ENCODE measurements at regions not wholly inside any gene's neighbourhood (a gene's known extent, or its start where the extent isn't known, plus 50 kb on each side); places are given as distances from the start of the nearest gene placed in this dataset.

- DNase-seq, result no peak
Observed at GRCh38 chr11:119807402-119807801, 78.4 kb upstream of the NECTIN1 start.

- DNase-seq, result no peak
Observed at GRCh38 chr11:119806064-119806915, 77.3 kb upstream of the NECTIN1 start.

- DNase-seq, result no peak
Observed at GRCh38 chr11:119805663-119806062, 76.7 kb upstream of the NECTIN1 start.

GRCh38 chr11:119804698-119805097 is 75.7 kb upstream of the NECTIN1 start:
- no peak for DNase-seq

GRCh38 chr11:119803726-119804294 is 74.8 kb upstream of the NECTIN1 start:
- DNase-seq, result no peak

GRCh38 chr11:119803139-119803538 is 74.1 kb upstream of the NECTIN1 start:
- DNase-seq, result no peak

GRCh38 chr11:119802670-119803069 is 73.7 kb upstream of the NECTIN1 start:
- no peak for DNase-seq

GRCh38 chr11:119800619-119801018 is 71.6 kb upstream of the NECTIN1 start:
- no peak for DNase-seq

GRCh38 chr11:119800171-119800570 is 71.2 kb upstream of the NECTIN1 start:
- DNase-seq, result no peak

GRCh38 chr11:119798656-119799055 is 69.7 kb upstream of the NECTIN1 start:
- no peak for DNase-seq

- DNase-seq, result no peak
Observed at GRCh38 chr11:119797736-119798135, 68.7 kb upstream of the NECTIN1 start.

GRCh38 chr11:119797123-119797611 is 68.2 kb upstream of the NECTIN1 start:
- no peak for DNase-seq

- no peak for DNase-seq
Observed at GRCh38 chr11:119796363-119797060, 67.5 kb upstream of the NECTIN1 start.

GRCh38 chr11:119795690-119796089 is 66.7 kb upstream of the NECTIN1 start:
- no peak for DNase-seq

GRCh38 chr11:119795231-119795630 is 66.2 kb upstream of the NECTIN1 start:
- DNase-seq, result no peak

- DNase-seq, result no peak
Observed at GRCh38 chr11:119794756-119795155, 65.8 kb upstream of the NECTIN1 start.

GRCh38 chr11:119794141-119794665 is 65.2 kb upstream of the NECTIN1 start:
- no peak for DNase-seq

GRCh38 chr11:119793335-119793984 is 64.5 kb upstream of the NECTIN1 start:
- DNase-seq, result no peak

GRCh38 chr11:119791701-119792151 is 62.7 kb upstream of the NECTIN1 start:
- DNase-seq, result no peak

- DNase-seq, result no peak
Observed at GRCh38 chr11:119791047-119791446, 62.0 kb upstream of the NECTIN1 start.

- no peak for DNase-seq
Observed at GRCh38 chr11:119790476-119790875, 61.5 kb upstream of the NECTIN1 start.

- DNase-seq, result no peak
Observed at GRCh38 chr11:119789766-119790407, 60.9 kb upstream of the NECTIN1 start.

Measured in NK-92 treated with Interleukin-12 subunit alpha and Interleukin-12 subunit beta, amount 100 ng/mL, for 24 hours (cell line).